ENCODE measurements at regions not wholly inside any gene's neighbourhood (a gene's known extent, or its start where the extent isn't known, plus 50 kb on each side); places are given as distances from the start of the nearest gene placed in this dataset.

GRCh38 chr5:73306078-73306719, 133.2 kb downstream of the TMEM174 start:
- DNase-seq, result no peak

- DNase-seq, result no peak
These were observed 132.4 kb downstream of the TMEM174 start for GRCh38 chr5:73305386-73305785.

GRCh38 chr5:73304381-73304780, 131.4 kb downstream of the TMEM174 start:
- no peak for DNase-seq

GRCh38 chr5:73303148-73304079, 130.4 kb downstream of the TMEM174 start:
- no peak for DNase-seq

GRCh38 chr5:73302797-73303147, 129.8 kb downstream of the TMEM174 start:
- DNase-seq, result no peak

- no peak for DNase-seq
These were observed 128.4 kb downstream of the TMEM174 start for GRCh38 chr5:73301208-73301901.

- DNase-seq, result no peak
These were observed 127.6 kb downstream of the TMEM174 start for GRCh38 chr5:73300337-73301207.

GRCh38 chr5:73299665-73300336, 126.8 kb downstream of the TMEM174 start:
- no peak for DNase-seq

GRCh38 chr5:73298772-73299630, 126.0 kb downstream of the TMEM174 start:
- DNase-seq, result no peak

- no peak for DNase-seq
These were observed 125.3 kb downstream of the TMEM174 start for GRCh38 chr5:73298251-73298771.

- no peak for DNase-seq
These were observed 124.4 kb downstream of the TMEM174 start for GRCh38 chr5:73297430-73297829.

GRCh38 chr5:73296772-73297171, 123.8 kb downstream of the TMEM174 start:
- DNase-seq, result no peak

GRCh38 chr5:73295921-73296320, 122.9 kb downstream of the TMEM174 start:
- DNase-seq, result no peak

- DNase-seq, result no peak
These were observed 122.5 kb downstream of the TMEM174 start for GRCh38 chr5:73295447-73295846.

- no peak for DNase-seq
These were observed 119.9 kb downstream of the TMEM174 start for GRCh38 chr5:73292816-73293459.

GRCh38 chr5:73291873-73292272, 118.9 kb downstream of the TMEM174 start:
- no peak for DNase-seq

GRCh38 chr5:73290242-73290641, 117.2 kb downstream of the TMEM174 start:
- DNase-seq, result no peak

GRCh38 chr5:73288803-73289720, 116.1 kb downstream of the TMEM174 start:
- DNase-seq, result no peak

- DNase-seq, result no peak
These were observed 113.9 kb downstream of the TMEM174 start for GRCh38 chr5:73286896-73287295.

Measured in amniotic stem cell (primary cell).